AG10803 (cell line): ENCODE measurements at regions not wholly inside any gene's neighbourhood (a gene's known extent, or its start where the extent isn't known, plus 50 kb on each side); places are given as distances from the start of the nearest gene placed in this dataset.
A peak's percentile ranks its signal among the peaks of the same experiment; 100 is the strongest.

ENCODE experiments used
- DNase-seq: peaks from one replicate; pipeline ENCODE4 v3.0.0; 2010; ENCODE audit warnings: low read depth
- H3K4me3 ChIP-seq: 2 replicates; pipeline ENCODE4 v1.5.1; 2011; ENCODE audit warnings: mild to moderate bottlenecking, low read length, control low read depth
- TF ChIP-seq, protein P1 (sequence below): conservative IDR thresholded peaks from 2 replicates; pipeline ENCODE4 v1.5.1; 2011; ENCODE audit warnings: mild to moderate bottlenecking, low read length, control low read depth, inconsistent platforms

DNA sequence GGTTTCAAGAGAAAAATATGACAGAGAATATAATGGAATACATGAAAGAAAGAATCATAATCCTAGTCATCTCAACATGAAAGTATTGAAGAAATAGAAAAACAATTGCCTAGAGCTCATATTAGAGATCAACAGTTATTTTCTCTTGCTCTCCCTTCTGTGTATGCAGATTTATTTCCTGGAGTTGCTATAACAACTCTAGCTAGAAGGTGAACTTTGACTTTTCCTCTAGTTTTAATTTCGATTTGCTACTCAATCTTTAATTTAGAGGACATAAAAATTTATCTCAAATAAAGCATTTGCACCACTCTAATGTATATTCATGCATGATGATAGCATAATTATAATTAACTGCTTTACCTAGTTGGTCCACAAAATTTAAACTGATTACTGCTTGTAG is 84.6 kb upstream of the PICALM start:
- no peak for DNase-seq
- TF ChIP-seq, protein P1, sequence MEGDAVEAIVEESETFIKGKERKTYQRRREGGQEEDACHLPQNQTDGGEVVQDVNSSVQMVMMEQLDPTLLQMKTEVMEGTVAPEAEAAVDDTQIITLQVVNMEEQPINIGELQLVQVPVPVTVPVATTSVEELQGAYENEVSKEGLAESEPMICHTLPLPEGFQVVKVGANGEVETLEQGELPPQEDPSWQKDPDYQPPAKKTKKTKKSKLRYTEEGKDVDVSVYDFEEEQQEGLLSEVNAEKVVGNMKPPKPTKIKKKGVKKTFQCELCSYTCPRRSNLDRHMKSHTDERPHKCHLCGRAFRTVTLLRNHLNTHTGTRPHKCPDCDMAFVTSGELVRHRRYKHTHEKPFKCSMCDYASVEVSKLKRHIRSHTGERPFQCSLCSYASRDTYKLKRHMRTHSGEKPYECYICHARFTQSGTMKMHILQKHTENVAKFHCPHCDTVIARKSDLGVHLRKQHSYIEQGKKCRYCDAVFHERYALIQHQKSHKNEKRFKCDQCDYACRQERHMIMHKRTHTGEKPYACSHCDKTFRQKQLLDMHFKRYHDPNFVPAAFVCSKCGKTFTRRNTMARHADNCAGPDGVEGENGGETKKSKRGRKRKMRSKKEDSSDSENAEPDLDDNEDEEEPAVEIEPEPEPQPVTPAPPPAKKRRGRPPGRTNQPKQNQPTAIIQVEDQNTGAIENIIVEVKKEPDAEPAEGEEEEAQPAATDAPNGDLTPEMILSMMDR = no peak
- no peak overlapping the region for H3K4me3 ChIP-seq

DNA sequence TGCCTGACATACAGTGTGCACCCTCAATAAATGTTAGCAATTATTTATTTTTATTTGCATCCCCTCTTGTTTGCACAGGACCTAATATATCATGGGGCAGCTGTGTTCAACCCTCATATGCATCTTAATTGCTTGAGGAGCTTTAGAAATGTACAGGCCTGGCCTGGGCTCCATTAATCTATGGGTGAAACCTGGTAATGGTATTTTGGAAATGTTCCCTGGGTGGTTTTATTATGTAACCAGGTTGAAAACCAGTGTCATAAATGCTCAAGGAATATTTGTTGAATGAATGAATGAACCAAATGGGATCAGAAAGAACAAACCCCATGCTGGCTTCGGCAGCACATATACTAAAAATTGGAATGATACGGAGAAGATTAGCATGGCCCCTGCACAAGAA is 84.0 kb upstream of the PICALM start:
- H3K4me3 ChIP-seq = no peak overlapping the region
- DNase-seq = no peak
- TF ChIP-seq, protein P1 = no peak

DNA sequence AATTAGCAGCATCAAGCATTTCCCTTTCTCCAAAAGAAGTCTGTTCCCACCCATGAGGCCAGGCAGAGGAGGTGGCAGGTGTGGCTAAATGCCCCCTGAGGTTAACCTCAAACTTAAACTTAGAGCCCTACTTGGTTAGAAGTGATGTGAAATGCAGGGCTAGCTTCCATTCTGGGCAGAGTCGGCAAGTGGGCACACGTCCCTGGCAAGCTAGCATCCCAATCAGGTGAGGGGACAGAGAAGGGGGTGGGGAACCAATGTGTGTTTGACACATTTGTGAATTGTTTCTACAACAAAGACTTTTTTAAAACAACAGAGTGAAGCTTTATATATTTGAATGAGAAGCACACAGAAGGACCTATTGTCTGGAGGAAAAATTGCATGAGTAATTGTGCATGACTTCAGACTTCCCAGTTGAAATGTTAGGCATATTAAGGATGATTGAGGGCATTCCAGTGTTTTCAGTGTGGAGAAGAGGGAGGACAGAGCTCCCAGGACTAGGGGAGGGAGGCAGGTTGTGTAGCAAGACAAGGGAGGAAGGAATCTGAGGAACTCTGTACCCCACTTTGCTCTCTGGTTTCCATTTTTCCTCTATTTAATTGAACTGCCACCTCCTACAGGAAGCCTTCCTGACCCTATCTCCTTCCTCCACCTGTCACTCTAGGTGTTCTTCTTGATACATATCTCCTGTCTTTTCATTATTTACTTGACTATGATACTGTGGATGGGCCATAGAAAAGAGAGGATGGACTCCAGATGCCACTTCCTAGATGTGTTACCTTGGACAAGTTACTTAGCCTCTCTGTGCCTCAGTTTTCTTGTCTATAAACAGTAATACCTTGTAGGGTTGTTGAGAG is 83.3 kb upstream of the PICALM start:
- H3K4me3 ChIP-seq = no peak overlapping the region
- peak; percentile 84 for DNase-seq
- TF ChIP-seq, protein P1 = no peak

DNA sequence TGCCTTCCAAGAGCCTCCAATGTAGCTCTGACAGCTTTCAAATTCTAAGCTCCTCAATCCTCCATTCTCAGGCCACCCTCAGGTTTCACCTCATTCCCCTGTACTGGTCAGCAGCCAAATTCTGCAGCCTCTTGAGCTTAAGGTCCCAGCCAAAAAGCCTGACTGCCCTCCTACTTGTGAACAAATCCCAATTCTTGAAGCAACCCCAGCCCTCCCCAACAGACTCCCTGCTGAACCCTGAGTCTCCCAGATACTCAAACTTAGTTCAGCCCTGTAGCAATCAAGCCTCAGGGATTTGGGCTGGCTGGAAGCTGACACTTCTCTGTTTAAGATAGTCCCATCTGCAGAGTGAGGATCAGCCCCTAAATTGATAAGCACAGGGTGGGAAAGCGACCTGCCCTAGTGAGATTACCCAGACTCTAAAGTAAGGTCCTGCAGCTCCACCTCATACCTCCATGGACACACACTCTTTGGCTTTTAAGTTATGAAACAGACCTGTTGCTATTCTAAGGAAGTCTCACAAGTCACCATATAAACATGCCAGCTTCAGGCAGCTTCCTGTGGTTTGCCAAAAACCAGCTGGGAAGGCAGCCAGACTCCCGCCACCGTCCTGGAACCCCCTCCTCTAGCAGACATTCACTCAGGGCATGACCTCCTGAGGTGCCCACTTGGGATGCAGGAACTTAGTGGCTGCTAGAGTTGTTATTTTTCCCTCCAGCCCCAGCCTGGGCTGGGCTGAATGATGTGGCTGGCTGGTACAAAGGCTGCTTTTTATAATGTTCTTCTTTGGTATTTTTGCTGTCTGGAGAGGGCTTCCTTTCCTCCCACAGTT is 82.5 kb upstream of the PICALM start:
- H3K4me3 ChIP-seq = no peak overlapping the region
- TF ChIP-seq, protein P1 = no peak
- peak; percentile 56 for DNase-seq

DNA sequence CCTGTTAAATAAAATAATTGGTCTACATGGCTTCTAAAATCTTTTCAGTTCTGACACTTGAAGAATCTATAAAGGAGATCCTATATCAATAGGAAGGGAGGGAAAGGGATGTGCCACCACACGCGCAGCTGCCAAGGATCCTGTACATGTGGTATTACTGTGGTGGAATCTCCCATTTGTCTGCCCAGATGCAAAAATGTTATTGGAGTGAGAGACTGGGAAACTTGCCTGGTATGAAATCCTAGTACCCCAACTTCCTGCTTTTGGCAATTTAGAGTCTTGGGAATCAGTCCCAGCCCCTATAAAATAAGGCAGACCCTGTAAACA is 81.9 kb upstream of the PICALM start:
- peak; percentile 67 for DNase-seq
- H3K4me3 ChIP-seq = no peak overlapping the region
- TF ChIP-seq, protein P1 = no peak

DNA sequence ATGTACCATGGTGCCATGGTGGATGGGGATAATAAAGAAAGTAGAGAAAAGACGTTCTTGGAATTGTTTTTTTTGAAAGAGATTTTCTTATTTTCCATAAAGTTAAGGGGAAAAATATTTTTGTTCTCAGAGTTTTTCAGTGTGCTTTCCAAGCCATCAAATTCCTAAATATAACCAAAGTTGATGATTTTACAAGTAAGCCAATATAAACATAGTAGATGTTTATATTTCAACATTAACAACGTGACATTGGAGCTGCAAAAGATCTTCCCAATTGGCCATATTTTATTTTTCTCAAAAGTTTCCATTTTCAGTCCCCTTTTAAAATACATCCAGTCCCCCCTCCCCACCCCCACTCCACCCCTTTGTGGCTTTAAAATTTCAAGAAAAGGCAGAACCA is 80.9 kb upstream of the PICALM start:
- no peak overlapping the region for H3K4me3 ChIP-seq
- no peak for DNase-seq
- TF ChIP-seq, protein P1 = no peak

DNA sequence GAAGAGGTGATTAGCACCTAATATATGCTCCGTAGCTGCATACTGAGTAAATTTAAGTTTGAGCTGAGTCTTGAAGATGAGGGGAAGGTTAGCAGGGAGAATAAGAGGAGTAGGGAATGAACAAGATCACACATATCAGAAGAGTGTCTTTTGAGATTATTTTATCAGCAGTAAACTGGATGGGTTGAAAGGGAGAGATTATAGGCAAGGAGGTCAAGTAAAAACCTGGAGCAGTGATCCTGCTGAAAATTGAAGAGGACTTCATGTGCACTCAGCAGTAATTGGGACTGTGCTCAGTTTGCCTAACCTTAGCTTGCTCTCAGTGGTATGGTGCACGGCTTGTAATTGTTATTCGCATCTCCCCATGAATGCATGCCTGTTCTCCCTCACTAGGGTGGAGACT is 79.5 kb upstream of the PICALM start:
- TF ChIP-seq, protein P1 = no peak
- no peak overlapping the region for H3K4me3 ChIP-seq
- no peak for DNase-seq
